Left forelimb (tissue), 1 donor: ENCODE measurements at regions not wholly inside any gene's neighbourhood (a gene's known extent, or its start where the extent isn't known, plus 50 kb on each side); places are given as distances from the start of the nearest gene placed in this dataset.
"Not testable (repeated sequence)": the region's sequence is repeated elsewhere in the genome, so short reads cannot be mapped to it uniquely, and the experiment has no call there.

ENCODE experiments used
- DNase-seq: peaks from one replicate; pipeline ENCODE4 v3.0.0-alpha.2; 2018; ENCODE audit warnings: low spot score

DNA sequence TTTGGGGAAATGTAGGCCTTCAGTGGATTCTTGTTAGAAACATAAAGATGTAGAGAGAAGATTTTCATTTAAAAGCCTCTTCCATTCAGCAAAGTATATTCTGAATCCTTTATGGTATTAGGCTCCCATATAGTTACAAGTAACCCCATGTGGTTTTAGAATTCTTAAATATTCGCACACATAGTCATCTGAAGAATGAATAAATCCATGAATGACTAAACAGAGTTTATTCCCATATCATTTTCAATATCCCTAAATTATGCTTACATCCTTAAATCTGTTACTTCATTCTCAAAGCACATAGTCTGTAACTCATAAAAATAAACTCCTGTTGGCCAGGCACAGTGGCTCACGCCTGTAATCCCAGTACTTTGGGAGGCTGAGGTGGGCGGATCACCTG is 962.1 kb downstream of the KCNJ18 start:
- no peak for DNase-seq

DNA sequence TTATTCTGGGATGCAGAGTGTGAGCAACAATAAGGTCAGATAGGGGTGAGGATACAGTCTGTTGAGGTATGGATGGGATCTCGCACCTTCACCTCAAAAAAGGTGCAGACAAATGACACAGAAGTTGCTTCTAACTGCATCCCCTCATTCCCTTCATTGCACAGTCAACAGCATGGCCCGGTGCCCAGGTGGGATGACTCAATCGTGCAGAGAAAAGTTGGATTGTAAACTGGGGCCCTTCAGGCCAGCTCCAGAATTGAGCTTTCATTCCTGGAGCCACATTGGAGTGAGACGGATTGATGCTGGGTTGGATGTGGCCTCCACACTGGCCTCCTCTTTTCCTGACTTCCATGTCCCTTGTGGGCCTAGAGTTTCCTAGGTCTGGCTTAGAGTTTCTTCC is 977.4 kb downstream of the KCNJ18 start:
- no peak for DNase-seq

DNA sequence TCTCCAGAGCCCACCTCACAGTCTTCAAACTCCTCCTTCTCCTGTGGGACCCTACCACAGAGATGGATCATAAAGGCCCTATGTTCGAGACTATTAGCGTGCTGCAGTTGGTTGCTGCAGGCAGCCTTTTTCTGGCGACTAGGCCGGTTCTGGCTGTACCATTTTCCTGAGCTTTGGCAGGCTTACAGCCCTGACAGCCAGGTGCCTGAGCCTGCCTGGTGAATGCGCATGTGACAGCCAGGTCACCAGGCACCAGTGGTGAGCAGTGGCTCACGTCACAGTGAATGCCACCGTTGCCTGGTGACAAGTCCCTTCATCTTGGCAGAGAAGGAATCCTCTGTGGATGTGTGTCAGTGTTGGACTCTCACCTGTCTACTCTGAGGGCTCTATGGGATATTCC is 978.8 kb downstream of the KCNJ18 start:
- DNase-seq, result no peak

DNA sequence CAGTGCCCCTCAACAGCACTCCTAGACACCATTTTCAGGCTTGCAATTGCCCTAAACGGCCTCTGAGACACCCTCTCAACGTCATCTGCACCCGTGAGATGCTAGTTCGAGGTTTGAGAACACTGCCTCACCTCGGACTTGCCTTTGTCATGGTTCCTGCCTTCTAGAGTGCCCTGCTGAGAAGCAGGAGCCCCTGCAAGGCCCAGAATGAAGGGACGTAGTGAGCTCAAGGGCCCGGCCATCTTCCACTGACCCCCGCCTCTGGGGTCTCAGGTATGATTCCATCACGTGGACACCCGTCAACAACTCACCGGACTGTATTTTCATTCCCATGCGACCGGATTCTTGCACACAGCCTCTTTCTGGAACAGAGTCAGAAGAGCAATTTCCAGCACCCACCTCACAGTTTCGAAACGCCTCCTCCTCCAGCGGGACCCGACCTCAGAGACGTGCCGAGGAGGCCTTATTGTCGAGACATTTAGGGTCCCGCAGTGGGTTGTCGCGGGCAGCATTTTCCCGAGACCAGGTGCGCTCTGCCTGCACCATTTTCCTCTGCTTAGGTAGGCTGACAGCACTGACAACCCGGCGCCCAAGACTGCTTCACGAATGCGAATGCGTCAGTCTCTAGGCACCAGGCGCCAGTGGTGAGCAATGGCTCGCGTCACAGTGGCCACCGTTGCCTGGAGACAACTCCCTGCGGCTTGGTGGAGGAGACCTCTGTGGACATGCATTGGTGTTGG is 999.9 kb downstream of the KCNJ18 start:
- peak; percentile 53 for DNase-seq

DNA sequence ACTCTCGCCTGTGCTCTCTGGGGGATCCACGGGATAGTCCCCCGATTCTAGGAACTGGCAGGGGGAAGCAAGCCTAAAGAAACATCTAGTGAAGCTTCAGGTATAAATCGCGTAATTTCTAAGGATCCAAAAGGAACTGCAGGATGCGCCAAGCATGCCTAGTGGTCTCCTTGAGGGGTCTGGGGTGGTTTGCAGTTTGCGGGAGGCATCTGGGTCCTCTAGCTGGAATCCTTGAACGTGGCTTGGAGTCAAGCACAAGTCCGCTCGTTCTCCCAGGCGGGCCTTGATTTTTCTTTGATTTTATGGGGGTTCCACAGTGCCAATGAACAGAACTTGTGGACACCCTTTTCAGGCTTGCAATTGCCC is 1000.5 kb downstream of the KCNJ18 start:
- no peak for DNase-seq

DNA sequence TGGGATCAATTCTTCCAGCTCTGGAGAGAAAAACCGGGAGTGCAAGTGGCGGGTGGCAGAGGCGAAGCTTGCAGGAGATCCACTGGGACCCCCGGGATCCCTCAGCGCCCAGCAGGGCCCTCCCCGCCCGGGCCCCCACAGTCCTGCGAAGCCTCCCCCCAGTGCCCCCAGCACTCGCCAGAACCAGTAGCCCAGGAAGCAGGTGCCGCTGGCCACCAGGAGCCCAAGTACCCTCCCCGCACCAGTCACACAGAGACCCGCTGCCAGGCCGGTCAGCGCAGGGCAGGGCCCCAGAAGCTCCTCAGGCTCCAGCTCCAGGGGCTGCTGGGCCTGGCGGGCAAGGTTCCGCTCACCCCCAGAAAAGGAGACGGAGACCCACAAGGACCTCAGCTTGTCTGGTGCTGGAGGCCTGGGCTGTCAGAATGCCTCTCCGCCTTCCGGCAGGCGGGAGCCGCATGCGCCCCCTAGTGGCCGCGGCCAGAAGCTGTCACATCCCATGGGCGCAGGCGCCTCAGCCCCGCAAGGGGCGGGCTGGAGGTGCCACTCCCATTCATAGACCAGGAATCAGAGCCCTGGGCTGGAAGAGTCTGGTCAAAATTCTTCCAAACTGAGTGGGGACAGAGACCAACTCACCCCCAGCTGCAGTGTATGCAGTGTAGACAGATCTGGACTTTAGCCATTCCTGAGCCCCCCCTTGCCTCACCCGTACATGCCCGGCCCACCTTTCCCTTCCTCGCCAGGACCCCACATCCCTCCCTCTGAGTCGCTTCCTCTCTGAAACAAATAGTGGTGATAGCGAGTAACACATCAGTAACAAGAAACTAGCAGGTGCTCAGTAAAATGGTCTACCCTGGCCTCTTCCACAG is 1002.3 kb downstream of the KCNJ18 start:
- peak; percentile 49 for DNase-seq

DNA sequence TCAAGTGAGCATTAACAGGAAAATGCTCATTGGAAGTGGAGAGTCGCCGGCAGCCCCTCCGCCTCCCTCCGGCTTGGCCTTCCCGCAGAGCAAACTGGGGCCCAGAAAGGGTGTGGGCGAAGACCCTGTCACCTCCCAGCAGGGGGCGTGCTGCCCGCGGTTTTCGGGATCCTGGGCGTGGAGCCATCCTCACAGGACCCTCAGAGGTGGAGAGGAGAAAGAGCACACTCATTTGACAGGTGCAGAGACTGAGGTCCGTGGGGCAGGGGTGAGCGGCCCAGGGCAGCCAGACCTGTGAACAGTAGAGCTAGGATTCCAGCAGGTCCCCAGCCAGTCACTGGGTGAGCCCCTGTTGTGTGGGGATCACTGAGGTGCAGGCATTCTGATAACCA is 1002.9 kb downstream of the KCNJ18 start:
- peak; percentile 62 for DNase-seq

DNA sequence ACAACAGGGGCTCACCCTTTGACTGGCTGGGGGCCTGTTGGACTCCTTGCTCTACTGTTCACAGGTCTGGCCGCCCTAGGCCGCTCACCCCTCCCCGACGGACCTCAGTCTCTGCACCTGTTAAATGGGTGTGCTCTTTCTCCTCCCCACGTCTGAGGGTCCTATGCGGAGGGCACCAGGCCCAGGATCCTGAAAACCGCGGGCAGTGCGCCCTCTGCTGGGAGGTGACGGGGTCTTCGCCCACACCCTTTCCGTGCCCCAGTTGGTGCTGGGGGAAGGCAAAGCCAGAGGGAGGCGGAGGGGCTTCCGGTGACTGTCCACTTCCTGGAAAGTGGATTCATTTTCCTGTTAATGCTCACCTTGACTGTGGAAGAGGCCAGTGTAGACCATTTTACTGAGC is 1010.9 kb downstream of the KCNJ18 start:
- no peak for DNase-seq

DNA sequence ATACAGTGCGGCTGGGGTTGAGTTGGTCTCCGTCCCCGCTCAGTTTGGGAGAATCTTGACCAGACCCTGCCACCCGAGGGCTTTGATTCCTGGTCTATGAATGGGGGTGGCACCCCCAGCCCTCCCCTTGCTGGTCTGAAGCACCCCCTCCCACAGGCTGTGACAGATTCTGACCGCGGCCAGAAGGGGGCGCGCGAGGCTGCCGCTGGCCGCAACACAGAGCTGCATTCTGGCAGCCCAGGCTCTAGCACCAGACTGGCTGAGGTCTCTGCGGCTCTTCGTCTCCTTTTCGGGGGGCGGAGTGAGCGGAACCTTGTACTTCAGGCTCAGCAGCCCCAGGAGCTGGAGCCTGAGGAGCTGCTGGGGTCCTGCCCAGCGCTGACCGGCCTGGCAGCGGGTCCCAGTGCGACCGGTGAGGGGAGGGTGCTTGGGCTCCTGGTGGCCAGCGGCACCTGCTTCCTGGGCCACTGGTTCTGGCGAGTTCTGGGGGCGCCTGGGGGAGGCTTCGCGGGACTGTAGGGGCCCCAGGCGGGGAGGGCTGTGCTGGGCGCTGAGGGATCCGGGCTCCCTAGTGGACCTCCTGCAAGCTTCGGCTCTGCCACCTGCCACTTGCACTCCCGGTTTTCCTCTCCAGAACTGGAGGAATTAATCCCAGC is 1011.6 kb downstream of the KCNJ18 start:
- DNase-seq, result peak; percentile 44

DNA sequence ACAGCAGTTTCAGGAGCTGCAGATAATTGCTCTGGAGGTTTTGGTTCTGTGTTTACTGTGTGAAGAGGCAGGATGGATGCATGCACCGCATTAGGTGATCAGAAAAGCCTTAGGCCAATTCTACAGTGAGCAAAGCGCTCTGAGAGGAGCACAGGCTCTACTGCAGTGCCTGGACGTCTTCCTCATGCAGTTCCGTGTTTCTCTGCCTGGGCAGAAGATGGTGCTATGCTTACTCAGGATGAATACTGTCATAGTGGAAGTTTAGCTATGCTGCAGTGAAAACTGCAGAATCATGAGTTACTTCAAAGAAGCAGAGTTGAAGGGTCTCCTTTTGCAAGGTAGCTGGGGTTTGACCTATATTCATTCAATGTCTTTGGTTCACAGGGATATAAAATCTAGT is 1012.4 kb downstream of the KCNJ18 start:
- DNase-seq, result no peak

DNA sequence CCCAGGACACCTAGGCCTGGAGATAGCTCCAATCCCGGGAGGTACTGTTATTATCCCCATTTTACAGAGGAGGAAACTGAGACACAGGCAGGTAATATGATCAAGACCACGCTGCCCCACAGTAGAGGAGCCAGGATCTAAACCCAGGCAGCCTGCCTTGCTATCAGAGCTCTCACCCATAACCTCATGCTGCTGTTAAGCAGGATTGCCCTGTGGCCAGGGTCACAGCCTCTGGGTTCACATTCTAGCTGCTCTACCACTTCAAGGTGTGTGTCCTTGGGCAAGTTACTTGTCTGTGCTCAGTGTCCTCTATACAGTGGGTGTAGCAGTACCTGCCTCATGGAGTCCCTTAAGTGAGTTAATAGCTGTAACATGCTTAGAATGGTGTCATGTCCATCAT is 1015.3 kb downstream of the KCNJ18 start:
- no peak for DNase-seq

DNA sequence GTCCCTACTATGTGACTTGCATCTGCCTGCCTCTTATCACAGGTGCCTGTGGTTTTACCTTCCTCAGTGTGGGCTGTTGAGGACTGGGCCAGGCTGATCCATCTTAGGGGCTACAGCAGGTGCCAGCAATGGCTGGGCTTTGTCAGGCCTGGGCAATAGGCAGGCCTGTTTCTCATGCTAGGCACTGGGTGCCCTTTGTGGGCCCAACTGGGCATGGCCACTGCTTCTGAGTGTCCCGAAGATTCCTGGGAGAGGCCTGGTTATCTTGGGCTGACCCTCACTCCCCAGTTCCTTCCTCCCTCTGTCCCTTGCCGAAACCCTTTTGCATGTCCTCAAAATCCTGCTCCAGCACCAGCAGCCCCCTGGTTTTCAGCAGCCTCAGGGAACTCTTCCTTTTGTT is 1024.9 kb downstream of the KCNJ18 start:
- peak; percentile 23 for DNase-seq

DNA sequence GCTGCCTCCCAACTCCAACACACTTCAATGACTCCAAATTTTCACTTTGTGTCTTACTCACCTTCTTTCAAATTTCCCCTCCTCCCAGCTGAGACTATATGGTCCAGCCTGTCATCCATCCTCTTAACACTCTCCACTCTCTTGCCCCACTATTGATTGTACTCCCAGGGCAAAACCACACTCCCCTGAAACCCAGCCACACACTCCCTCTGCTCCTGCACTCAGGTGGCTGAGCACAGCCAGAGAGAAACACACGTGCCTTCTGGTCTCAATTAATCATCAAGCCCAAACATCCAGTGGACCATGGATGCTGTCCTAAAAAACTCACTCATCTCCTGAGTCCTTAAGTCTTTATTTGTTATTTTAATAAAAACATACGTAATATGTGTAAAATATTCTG is 1026.4 kb downstream of the KCNJ18 start:
- no peak for DNase-seq

DNA sequence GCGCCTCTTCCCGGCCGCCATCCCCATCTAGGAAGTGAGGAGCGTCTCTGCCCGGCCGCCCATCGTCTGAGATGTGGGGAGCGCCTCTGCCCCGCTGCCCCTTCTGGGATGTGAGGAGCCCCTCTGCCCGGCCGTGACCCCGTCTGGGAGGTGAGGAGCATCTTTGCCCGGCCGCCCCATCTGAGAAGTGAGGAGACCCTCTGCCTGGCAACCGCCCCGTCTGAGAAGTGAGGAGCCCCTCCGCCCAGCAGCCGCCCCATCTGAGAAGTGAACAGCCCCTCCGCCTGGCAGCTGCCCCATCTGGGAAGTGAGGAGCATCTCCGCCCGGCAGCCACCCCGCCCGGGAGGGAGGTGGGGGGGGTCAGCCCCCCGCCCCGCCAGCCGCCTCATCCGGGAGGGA is 1048.7 kb downstream of the KCNJ18 start:
- not testable (repeated sequence) for DNase-seq
